Spleen (tissue), 11 donors: ENCODE measurements at regions not wholly inside any gene's neighbourhood (a gene's known extent, or its start where the extent isn't known, plus 50 kb on each side); places are given as distances from the start of the nearest gene placed in this dataset.

Experiments used
- DNase-seq: peaks from one replicate; pipeline ENCODE4 v3.0.0-alpha.2; 2020
- H3K27ac ChIP-seq, 8 donors: fragments of 200-600 bp; sonication (generic) in 7 of 8; 1 replicate in 4 of 8; 2 replicates in 4 of 8; pipeline versions ENCODE4 v1.5.0 to v1.8.0; 2016 to 2021; ENCODE audit warnings: inconsistent platforms in 4 of 8, mild to moderate bottlenecking in 4 of 8, moderate library complexity in 1 of 8
- H3K27me3 ChIP-seq, 7 donors: fragments of 200-600 bp; sonication (generic) in 6 of 7; replicated peaks in 1 of 7; 1 replicate in 4 of 7; 2 replicates in 3 of 7; pipeline versions ENCODE4 v1.5.0 to v1.8.0; 2016 to 2021; ENCODE audit warnings: inconsistent platforms in 3 of 7, mild to moderate bottlenecking in 1 of 7
- H3K36me3 ChIP-seq, 6 donors: fragments of 200-600 bp; sonication (generic) in 5 of 6; 1 replicate in 4 of 6; 2 replicates in 2 of 6; pipeline versions ENCODE4 v1.5.0 to v1.8.0; 2016 to 2021; ENCODE audit warnings: inconsistent platforms in 2 of 6
- H3K4me1 ChIP-seq, 6 donors: fragments of 200-600 bp; sonication (generic) in 5 of 6; 1 replicate in 3 of 6; 2 replicates in 3 of 6; pipeline versions ENCODE4 v1.5.0 to v1.8.0; 2016 to 2021; ENCODE audit warnings: inconsistent platforms in 3 of 6
- H3K4me3 ChIP-seq, 8 donors: fragments of 200-600 bp; sonication (generic) in 7 of 8; 1 replicate in 4 of 8; 2 replicates in 4 of 8; pipeline versions ENCODE4 v1.5.0 to v1.8.0; 2016 to 2021; ENCODE audit warnings: inconsistent platforms in 4 of 8, mild to moderate bottlenecking in 4 of 8, moderate library complexity in 2 of 8
- H3K9me3 ChIP-seq, 8 donors: fragments of 200-600 bp; sonication (generic) in 7 of 8; 1 replicate in 4 of 8; 2 replicates in 4 of 8; pipeline versions ENCODE4 v1.5.0 to v1.8.0; 2016 to 2021; ENCODE audit warnings: inconsistent platforms in 4 of 8
- POLR2A ChIP-seq, 3 donors: fragments of 450-650 bp; IDR thresholded peaks; one replicate each; pipeline ENCODE4 v1.5.1; 2017; ENCODE audit warnings: antibody characterized with exemption in 3 of 3, mild to moderate bottlenecking in 1 of 3
- POLR2AphosphoS5 ChIP-seq, 3 donors: sonication (generic); formaldehyde crosslinking; IDR thresholded peaks; one replicate each; pipeline ENCODE4 v1.5.1; 2017; ENCODE audit warnings: antibody characterized with exemption in 3 of 3
- WGBS, 5 donors: extraction: QIAGEN DNeasy Blood & Tissue Kit in 3 of 5; methylation state at CpG; one replicate each; pipeline versions ENCODE4 v1.1.5 to v1.1.7; 2013 to 2018; 5-methylcytosine and 5-hydroxymethylcytosine counted together
- intact Hi-C: fragments of 100-400 bp; cut with DNase I; formaldehyde crosslinking; loops from one replicate; pipeline ENCODE4 v1.15.0; 2023; ENCODE audit warnings: low total_unique reads
- TF ChIP-seq, protein P1 (sequence below), 11 experiments: fragments of 200-600 bp in 7 of 11; fragments of 450-650 bp in 4 of 11; sonication (generic) in 4 of 11; IDR thresholded peaks in 8 of 11; conservative IDR thresholded peaks in 3 of 11; 1 replicate in 7 of 11; 2 replicates in 4 of 11; pipeline versions ENCODE4 v1.4.0 to v1.8.0; 2016 to 2021; ENCODE audit warnings: antibody characterized with exemption in 11 of 11, inconsistent platforms in 4 of 11, mild to moderate bottlenecking in 1 of 11
- donor health status: healthy with polysubstance abuse.
- donor health status: DM: no; HTN: no; CAD: no; lungs with moderate emphysema.
- donor health status: DM: no; HTN: no; CAD: no.
- donor health status: Bipolar disorder and iron deficiency.
- donor health status: healthy.
- donor health status: DM: no; HTN: no; CAD: no.
- donor health status: DM: yes; HTN: yes; CAD: no.

DNA sequence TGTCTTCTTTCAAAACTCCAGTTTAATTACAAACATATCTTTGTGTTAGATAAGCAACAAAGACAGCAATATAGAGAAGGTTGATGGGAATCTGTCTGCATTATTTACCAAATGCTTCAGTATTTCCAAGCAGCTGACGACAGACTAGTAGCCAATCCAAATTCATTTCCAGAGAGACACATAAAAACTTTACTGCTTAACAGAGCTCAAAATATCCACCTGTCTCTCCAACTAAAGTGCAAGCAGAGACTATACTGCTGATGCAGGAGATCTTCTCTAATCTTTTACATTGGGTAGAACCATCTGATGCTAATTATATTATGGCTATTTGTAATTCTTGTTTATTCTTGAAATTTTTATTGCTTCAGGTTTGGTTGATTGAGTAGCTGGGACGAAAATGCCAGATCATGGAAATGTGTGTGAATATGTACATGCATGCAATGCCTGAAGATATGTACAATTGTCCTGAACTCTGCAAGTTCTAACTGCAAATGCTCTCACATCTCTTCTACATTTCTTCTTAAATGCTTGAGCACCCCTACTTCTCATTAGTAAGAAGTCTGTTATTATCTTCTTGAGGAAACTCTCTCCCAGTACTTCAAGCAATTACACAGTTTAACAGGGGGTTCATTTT, 200.0 kb downstream of the PDHA2 start:
- H3K4me1 ChIP-seq: no peaks in the 10 kb centered on the region
- no peaks in the 10 kb centered on the region for H3K36me3 ChIP-seq
- 58 to 82% (median 66%) methylated on average over 2 of the region's 2 CpGs for WGBS, 5 donors
- H3K4me3 ChIP-seq: no peak overlapping the region
- H3K27me3 ChIP-seq: no peaks in the 10 kb centered on the region
- no peaks in the 10 kb centered on the region for H3K9me3 ChIP-seq
- TF ChIP-seq POLR2AphosphoS5 (IDR thresholded peaks at IDR 0.05) (no peak), POLR2A (IDR thresholded peaks at IDR 0.05) (no peak)
- TF ChIP-seq, protein P1, sequence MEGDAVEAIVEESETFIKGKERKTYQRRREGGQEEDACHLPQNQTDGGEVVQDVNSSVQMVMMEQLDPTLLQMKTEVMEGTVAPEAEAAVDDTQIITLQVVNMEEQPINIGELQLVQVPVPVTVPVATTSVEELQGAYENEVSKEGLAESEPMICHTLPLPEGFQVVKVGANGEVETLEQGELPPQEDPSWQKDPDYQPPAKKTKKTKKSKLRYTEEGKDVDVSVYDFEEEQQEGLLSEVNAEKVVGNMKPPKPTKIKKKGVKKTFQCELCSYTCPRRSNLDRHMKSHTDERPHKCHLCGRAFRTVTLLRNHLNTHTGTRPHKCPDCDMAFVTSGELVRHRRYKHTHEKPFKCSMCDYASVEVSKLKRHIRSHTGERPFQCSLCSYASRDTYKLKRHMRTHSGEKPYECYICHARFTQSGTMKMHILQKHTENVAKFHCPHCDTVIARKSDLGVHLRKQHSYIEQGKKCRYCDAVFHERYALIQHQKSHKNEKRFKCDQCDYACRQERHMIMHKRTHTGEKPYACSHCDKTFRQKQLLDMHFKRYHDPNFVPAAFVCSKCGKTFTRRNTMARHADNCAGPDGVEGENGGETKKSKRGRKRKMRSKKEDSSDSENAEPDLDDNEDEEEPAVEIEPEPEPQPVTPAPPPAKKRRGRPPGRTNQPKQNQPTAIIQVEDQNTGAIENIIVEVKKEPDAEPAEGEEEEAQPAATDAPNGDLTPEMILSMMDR (IDR thresholded peaks at IDR 0.05 in 8 of 11, conservative IDR thresholded peaks at IDR 0.05 in 3 of 11): no peak
- no peak for DNase-seq
- intact Hi-C loops: no loop called here
- no peak overlapping the region for H3K27ac ChIP-seq

DNA sequence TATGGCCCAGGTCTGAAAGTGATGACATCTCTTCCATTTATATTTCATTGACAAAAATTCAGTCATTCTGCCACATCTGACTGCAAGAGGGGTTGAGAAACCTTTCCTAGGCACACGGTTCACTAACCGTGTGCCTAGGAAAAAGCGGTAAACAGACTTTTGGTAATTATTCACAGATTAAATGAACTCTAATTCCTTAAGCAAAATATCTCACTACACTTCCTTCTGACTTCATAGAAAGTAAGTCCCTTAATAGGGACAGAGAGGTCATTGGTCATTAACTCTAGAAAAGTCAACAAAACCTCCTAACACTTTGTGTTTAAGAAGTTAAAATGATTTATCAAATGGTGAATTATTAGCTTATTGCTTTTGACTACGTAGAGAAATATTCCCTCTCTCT, 205.1 kb downstream of the PDHA2 start:
- Histone ChIP-seq H3K4me3 (no peak overlapping the region), H3K9me3 (no peaks in the 10 kb centered on the region), H3K4me1 (no peaks in the 10 kb centered on the region), H3K36me3 (no peaks in the 10 kb centered on the region), H3K27me3 (no peaks in the 10 kb centered on the region), H3K27ac (no peak overlapping the region)
- DNase-seq: no peak
- TF ChIP-seq POLR2AphosphoS5 (IDR thresholded peaks at IDR 0.05): no peak
- TF ChIP-seq, protein P1 (IDR thresholded peaks at IDR 0.05 in 8 of 11, conservative IDR thresholded peaks at IDR 0.05 in 3 of 11): no peak
- TF ChIP-seq POLR2A (IDR thresholded peaks at IDR 0.05): no peak
- 89 to 96% (median 91%) methylated on average over 4 of the region's 4 CpGs for WGBS, 5 donors
- intact Hi-C loops: no loop called here

DNA sequence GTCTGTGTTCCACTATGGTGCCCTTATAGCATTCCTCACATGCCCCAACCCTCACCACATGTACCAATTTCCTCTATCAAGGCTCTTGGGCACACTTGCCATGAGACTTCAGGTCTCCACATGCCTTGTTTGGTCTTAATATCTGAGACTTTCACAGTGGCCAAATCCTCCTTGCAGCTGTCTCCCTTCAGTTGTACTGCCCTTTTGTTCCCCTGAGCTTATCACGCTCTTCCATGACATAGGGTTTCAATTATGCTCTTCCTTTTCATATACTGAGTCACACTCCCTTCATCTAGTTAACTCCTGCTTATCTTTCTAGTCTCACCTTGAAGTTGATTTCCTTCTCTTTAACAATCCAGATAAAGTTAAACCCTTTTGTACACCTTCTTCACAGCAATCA, 212.9 kb downstream of the PDHA2 start:
- Histone ChIP-seq H3K4me1 (no peaks in the 10 kb centered on the region), H3K36me3 (no peaks in the 10 kb centered on the region), H3K9me3 (no peaks in the 10 kb centered on the region), H3K27me3 (no peaks in the 10 kb centered on the region), H3K4me3 (no peak overlapping the region), H3K27ac (no peak overlapping the region)
- no peak for TF ChIP-seq POLR2A (IDR thresholded peaks at IDR 0.05)
- TF ChIP-seq, protein P1 (IDR thresholded peaks at IDR 0.05 in 8 of 11, conservative IDR thresholded peaks at IDR 0.05 in 3 of 11): no peak
- intact Hi-C loops: no loop called here
- DNase-seq: no peak
- 65 to 84% (median 69%) methylated on average over 1 of the region's 1 CpG for WGBS, 5 donors

DNA sequence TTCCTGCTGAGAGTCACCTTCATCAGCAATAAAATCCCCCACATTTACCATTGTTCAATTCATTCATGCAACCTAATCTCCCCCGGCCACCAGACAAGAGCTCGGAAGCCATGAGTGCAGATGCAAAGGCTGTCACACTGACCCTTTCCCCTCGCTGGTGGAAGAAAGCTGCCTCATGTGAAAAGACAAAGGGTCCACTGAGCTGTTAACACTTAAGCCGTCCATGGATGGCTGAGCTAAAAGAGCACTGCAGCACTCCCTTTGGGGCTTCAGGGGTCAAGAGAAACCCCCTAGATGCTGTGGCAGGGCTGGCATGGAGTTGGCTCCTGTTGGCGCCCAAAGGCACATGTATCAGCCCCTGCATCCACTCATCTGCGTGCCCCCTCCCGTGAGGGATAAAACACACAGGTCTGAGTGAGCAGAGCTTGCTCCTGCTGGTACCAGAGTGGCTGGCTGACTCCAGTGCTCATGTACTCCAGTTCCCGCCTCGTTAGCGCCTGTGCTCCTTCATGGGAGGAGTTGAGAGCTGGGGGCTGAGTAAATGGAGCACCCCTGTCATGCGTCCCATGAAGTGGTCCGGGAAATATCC, 216.5 kb downstream of the PDHA2 start:
- H3K36me3 ChIP-seq: no peaks in the 10 kb centered on the region
- WGBS, 5 donors: 90 to 97% (median 93%) methylated on average over 11 to 12 of the region's 12 CpGs

More for the DNA sequence above, 216.5 kb downstream of the PDHA2 start:
- DNase-seq: no peak
- no peak for TF ChIP-seq POLR2AphosphoS5 (IDR thresholded peaks at IDR 0.05)
- TF ChIP-seq, protein P1 (IDR thresholded peaks at IDR 0.05 in 8 of 11, conservative IDR thresholded peaks at IDR 0.05 in 3 of 11): no peak
- no peaks in the 10 kb centered on the region for H3K4me1 ChIP-seq
- H3K9me3 ChIP-seq: no peaks in the 10 kb centered on the region
- no peak overlapping the region for H3K27ac ChIP-seq
- H3K4me3 ChIP-seq: no peak overlapping the region
- no peaks in the 10 kb centered on the region for H3K27me3 ChIP-seq
- intact Hi-C loops: no loop called here
